ENCODE measurements at regions not wholly inside any gene's neighbourhood (a gene's known extent, or its start where the extent isn't known, plus 50 kb on each side); places are given as distances from the start of the nearest gene placed in this dataset.

DNA sequence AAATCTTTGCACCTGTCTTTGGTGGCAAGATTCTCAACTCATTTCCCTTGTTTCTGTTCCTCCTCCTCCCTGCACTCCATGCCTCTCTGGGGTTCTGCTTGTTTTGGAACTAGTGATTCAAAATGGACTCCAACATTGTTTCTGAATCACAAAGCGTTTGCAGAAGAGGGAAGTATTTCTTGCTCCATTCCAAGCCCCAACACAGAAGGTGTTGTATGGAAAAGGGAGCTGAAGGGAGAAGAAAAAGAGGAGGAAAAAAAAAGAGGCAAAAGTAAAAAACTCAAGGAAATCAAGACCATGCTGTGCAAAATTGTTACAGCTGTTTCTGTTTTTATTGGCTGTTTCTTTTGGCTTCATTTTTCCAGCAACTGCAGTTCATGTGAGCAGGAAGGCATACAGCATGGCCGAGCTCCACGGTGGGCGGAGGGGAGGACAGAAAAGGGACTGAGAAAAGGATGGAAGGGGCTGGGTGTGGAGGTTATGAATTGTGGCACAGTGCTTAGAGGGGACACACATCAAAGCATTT lies 66.9 kb upstream of the PRL start:
- no peak overlapping the region for H3K4me3 ChIP-seq (ENCODE audit: low read depth, low read length, poor library complexity, severe bottlenecking)
- TF ChIP-seq CTCF (IDR thresholded peaks at IDR 0.05; ENCODE audit: low read length) (no peak), EZH2 (IDR thresholded peaks at IDR 0.05; ENCODE audit: borderline replicate concordance, low read length) (no peak)
- no peaks in the 10 kb centered on the region for H3K9me2 ChIP-seq (ENCODE audit: low read depth, low read length)
- peak overlapping the region; percentile 15; the same call in 1 of the 2 replicates for H3K4me2 ChIP-seq (ENCODE audit: low read length)
- H3K9ac ChIP-seq (ENCODE audit: low read length), result no peak overlapping the region
- H3K27ac ChIP-seq (ENCODE audit: low read depth, low read length, poor library complexity, severe bottlenecking), result peak overlapping the region; percentile 48
- H2AFZ ChIP-seq (ENCODE audit: low read length), result no peak overlapping the region
- peaks cover 27% of the 10 kb centered on the region for H3K4me1 ChIP-seq (ENCODE audit: insufficient read depth, low read length, severe bottlenecking)
- H3K9me3 ChIP-seq (ENCODE audit: low read length), result peaks cover 3% of the 10 kb centered on the region; the same call in 1 of the 2 replicates
- H3K27me3 ChIP-seq (ENCODE audit: insufficient read depth, low read length), result no peaks in the 10 kb centered on the region
- no peaks in the 10 kb centered on the region for H3K79me2 ChIP-seq (ENCODE audit: insufficient read depth, low read length)
- H4K20me1 ChIP-seq (ENCODE audit: insufficient read depth, low read length), result no peaks in the 10 kb centered on the region
- no peaks in the 10 kb centered on the region for H3K36me3 ChIP-seq (ENCODE audit: insufficient read depth, low read length)
- no peaks in the 10 kb centered on the region for H3F3A ChIP-seq (ENCODE audit: insufficient read depth, low read length)

DNA sequence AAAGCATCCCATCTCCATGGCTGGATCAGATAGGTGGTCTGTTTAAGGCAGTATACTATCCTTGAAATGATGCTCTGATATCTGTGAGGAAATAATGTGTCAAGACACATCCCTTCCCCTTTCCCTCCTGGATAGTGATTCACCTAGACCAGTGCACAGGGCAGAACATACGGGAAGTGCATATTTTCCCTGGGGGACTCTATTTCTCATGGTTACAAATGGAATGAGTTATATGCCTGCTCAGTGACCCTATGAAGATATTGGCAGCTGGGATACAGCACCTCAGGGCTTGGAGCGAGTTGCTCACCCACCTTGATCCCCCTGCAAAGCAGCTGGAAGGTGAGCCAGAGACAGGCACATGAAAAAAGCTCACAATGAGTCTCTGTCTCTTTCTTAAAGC lies 67.5 kb upstream of the PRL start:
- no peak overlapping the region for H3K9ac ChIP-seq (ENCODE audit: low read length)
- H4K20me1 ChIP-seq (ENCODE audit: insufficient read depth, low read length), result no peaks in the 10 kb centered on the region
- no peaks in the 10 kb centered on the region for H3K27me3 ChIP-seq (ENCODE audit: insufficient read depth, low read length)
- H3K4me3 ChIP-seq (ENCODE audit: low read depth, low read length, poor library complexity, severe bottlenecking), result no peak overlapping the region
- no peaks in the 10 kb centered on the region for H3K79me2 ChIP-seq (ENCODE audit: insufficient read depth, low read length)
- H3F3A ChIP-seq (ENCODE audit: insufficient read depth, low read length), result no peaks in the 10 kb centered on the region
- no peak overlapping the region for H2AFZ ChIP-seq (ENCODE audit: low read length)
- H3K4me2 ChIP-seq (ENCODE audit: low read length), result no peak overlapping the region
- H3K9me3 ChIP-seq (ENCODE audit: low read length), result peaks cover 3% of the 10 kb centered on the region; the same call in 1 of the 2 replicates
- H3K36me3 ChIP-seq (ENCODE audit: insufficient read depth, low read length), result no peaks in the 10 kb centered on the region
- peaks cover 24% of the 10 kb centered on the region for H3K4me1 ChIP-seq (ENCODE audit: insufficient read depth, low read length, severe bottlenecking)
- no peaks in the 10 kb centered on the region for H3K9me2 ChIP-seq (ENCODE audit: low read depth, low read length)
- no peak for TF ChIP-seq EZH2 (IDR thresholded peaks at IDR 0.05; ENCODE audit: borderline replicate concordance, low read length)
- no peak for TF ChIP-seq CTCF (IDR thresholded peaks at IDR 0.05; ENCODE audit: low read length)
- no peak overlapping the region for H3K27ac ChIP-seq (ENCODE audit: low read depth, low read length, poor library complexity, severe bottlenecking)

DNA sequence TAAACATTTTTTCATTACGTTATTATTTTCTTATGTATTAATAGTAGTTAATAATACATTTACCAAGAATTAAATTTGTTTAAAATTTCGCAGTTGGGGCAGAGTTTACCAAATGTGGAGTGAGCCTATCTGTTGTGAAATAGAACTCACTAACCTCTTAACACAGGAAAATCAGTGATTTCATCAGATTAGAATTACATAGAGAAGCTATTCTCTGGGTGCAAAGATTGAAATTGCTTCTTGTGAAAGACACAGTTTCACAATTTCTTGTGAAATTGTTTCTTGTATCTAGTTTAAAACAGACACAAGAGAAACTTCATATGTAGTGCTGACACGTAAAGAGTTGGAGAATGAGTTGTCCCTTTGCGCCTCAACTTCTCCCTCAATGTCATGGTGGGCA lies 69.4 kb upstream of the PRL start:
- no peak for TF ChIP-seq EZH2 (IDR thresholded peaks at IDR 0.05; ENCODE audit: borderline replicate concordance, low read length)
- no peak for TF ChIP-seq CTCF (IDR thresholded peaks at IDR 0.05; ENCODE audit: low read length)
- Histone ChIP-seq H4K20me1 (ENCODE audit: insufficient read depth, low read length) (no peaks in the 10 kb centered on the region), H3K27me3 (ENCODE audit: insufficient read depth, low read length) (no peaks in the 10 kb centered on the region), H3K4me1 (ENCODE audit: insufficient read depth, low read length, severe bottlenecking) (peaks cover 25% of the 10 kb centered on the region), H3K4me2 (ENCODE audit: low read length) (no peak overlapping the region), H3K9ac (ENCODE audit: low read length) (no peak overlapping the region), H3K36me3 (ENCODE audit: insufficient read depth, low read length) (no peaks in the 10 kb centered on the region), H2AFZ (ENCODE audit: low read length) (no peak overlapping the region), H3K9me3 (ENCODE audit: low read length) (no peaks in the 10 kb centered on the region), H3F3A (ENCODE audit: insufficient read depth, low read length) (no peaks in the 10 kb centered on the region), H3K79me2 (ENCODE audit: insufficient read depth, low read length) (no peaks in the 10 kb centered on the region), H3K27ac (ENCODE audit: low read depth, low read length, poor library complexity, severe bottlenecking) (no peak overlapping the region), H3K9me2 (ENCODE audit: low read depth, low read length) (no peaks in the 10 kb centered on the region), H3K4me3 (ENCODE audit: low read depth, low read length, poor library complexity, severe bottlenecking) (no peak overlapping the region)
